Caco-2 (cell line): ENCODE measurements at regions not wholly inside any gene's neighbourhood (a gene's known extent, or its start where the extent isn't known, plus 50 kb on each side); places are given as distances from the start of the nearest gene placed in this dataset.

Experiments used
- BruUV-seq: library from RNA; stranded (reverse); fragments of 400-500 nt; replicated peaks from 2 replicates; lab custom pipeline; 2021; lab: Mats Ljungman, UMichigan
- CTCF ChIA-PET: fragments of 300-600 bp; sonication (Branson Sonifier 250); formaldehyde crosslinking; loops from one replicate; lab custom pipeline; 2022; ENCODE audit warnings: antibody characterized with exemption; lab: Charles Lee
- POLR2A ChIA-PET: fragments of 300-600 bp; sonication (Branson Sonifier 250); formaldehyde crosslinking; loops from one replicate; lab custom pipeline; 2022; ENCODE audit warnings: antibody characterized with exemption; lab: Charles Lee
- DNase-seq, 2 experiments: peaks; one replicate each; pipeline versions ENCODE4 v3.0.0 to v3.0.0-alpha.2; 2020 to 2022
- H3K27me3 ChIP-seq: replicated peaks from 2 replicates; pipeline ENCODE4 v1.6.0; 2011; ENCODE audit warnings: low read length; ENCODE audit not compliant: control insufficient read depth, insufficient read depth
- H3K36me3 ChIP-seq: 2 replicates; pipeline ENCODE4 v1.5.1; 2011; ENCODE audit warnings: low read length; ENCODE audit not compliant: control insufficient read depth, insufficient read depth
- H3K4me1 ChIP-seq: fragments of 250-450 bp; sonication (Bioruptor Pico); 2 replicates; pipeline ENCODE4 v1.5.1; 2020; ENCODE audit warnings: mild to moderate bottlenecking
- H3K4me3 ChIP-seq: 2 replicates; pipeline ENCODE4 v1.5.1; 2011; ENCODE audit warnings: low read depth, mild to moderate bottlenecking, control low read depth, low read length
- H3K9me3 ChIP-seq: fragments of 250-450 bp; sonication (Bioruptor Pico); 2 replicates; pipeline ENCODE4 v1.5.1; 2020; ENCODE audit warnings: mild to moderate bottlenecking, moderate library complexity
- H3K27ac Mint-ChIP-seq: one replicate; pipeline ENCODE4 v1.8.0; 2022; ENCODE audit warnings: mixed read lengths; ENCODE audit not compliant: unreplicated experiment
- H3K27me3 Mint-ChIP-seq: one replicate; pipeline ENCODE4 v1.8.0; 2022; ENCODE audit warnings: mixed read lengths; ENCODE audit not compliant: insufficient read depth, unreplicated experiment
- H3K36me3 Mint-ChIP-seq: one replicate; pipeline ENCODE4 v1.8.0; 2022; ENCODE audit warnings: mild to moderate bottlenecking, mixed read lengths; ENCODE audit not compliant: insufficient read depth, unreplicated experiment
- H3K4me1 Mint-ChIP-seq: one replicate; pipeline ENCODE4 v1.8.0; 2022; ENCODE audit warnings: low read depth, mixed read lengths; ENCODE audit not compliant: unreplicated experiment
- H3K4me3 Mint-ChIP-seq: one replicate; pipeline ENCODE4 v1.8.0; 2022; ENCODE audit warnings: mild to moderate bottlenecking, moderate library complexity, mixed read lengths; ENCODE audit not compliant: unreplicated experiment
- H3K9me3 Mint-ChIP-seq: one replicate; pipeline ENCODE4 v1.8.0; 2022; ENCODE audit warnings: mixed read lengths; ENCODE audit not compliant: unreplicated experiment
- CTCF ChIP-seq, 2 experiments: fragments of 200-600 bp in 1 of 2; IDR thresholded peaks; 1 replicate in 1 of 2; 2 replicates in 1 of 2; pipeline versions ENCODE4 v1.5.1 to v1.8.0; 2011 to 2022; ENCODE audit warnings: antibody characterized with exemption in 1 of 2, control low read depth in 1 of 2, inconsistent platforms in 1 of 2, low read depth in 1 of 2, low read length in 1 of 2, mild to moderate bottlenecking in 1 of 2, moderate library complexity in 1 of 2; ENCODE audit not compliant: insufficient read depth in 1 of 2, severe bottlenecking in 1 of 2, unreplicated experiment in 1 of 2
- intact Hi-C: fragments of 100-400 bp; cut with micrococcal nuclease; formaldehyde crosslinking; loops from one replicate; pipeline ENCODE4 v1.10.0; 2022; ENCODE audit not compliant: unreplicated experiment

- no peak for DNase-seq
- Mint-ChIP-seq H3K9me3 (peaks cover 10% of the 10 kb centered on the region), H3K36me3 (no peaks in the 10 kb centered on the region), H3K4me3 (no peak overlapping the region), H3K4me1 (no peaks in the 10 kb centered on the region), H3K27ac (no peak overlapping the region), H3K27me3 (no peaks in the 10 kb centered on the region)
- Histone ChIP-seq H3K36me3 (no peaks in the 10 kb centered on the region), H3K9me3 (peaks cover 5% of the 10 kb centered on the region; the same call in 1 of the 2 replicates), H3K27me3 (no peaks in the 10 kb centered on the region), H3K4me3 (no peak overlapping the region), H3K4me1 (no peaks in the 10 kb centered on the region)
- intact Hi-C loops, result no loop called here
- ChIA-PET CTCF (no interaction called here), POLR2A (no interaction called here)
- no peak for TF ChIP-seq CTCF (IDR thresholded peaks at IDR 0.05; ENCODE audit: insufficient read depth in 1 of 2, low read depth in 1 of 2, low read length in 1 of 2, severe bottlenecking in 1 of 2, unreplicated experiment in 1 of 2)
- no TSS peak for BruUV-seq
Observed at GRCh38 chr12:77768558-77768957, 62.1 kb upstream of the NAV3 start.

- H3K4me1 Mint-ChIP-seq, result no peaks in the 10 kb centered on the region
- Histone ChIP-seq H3K4me1 (no peaks in the 10 kb centered on the region), H3K9me3 (peaks cover 5% of the 10 kb centered on the region; the same call in 1 of the 2 replicates), H3K4me3 (no peak overlapping the region), H3K36me3 (no peaks in the 10 kb centered on the region), H3K27me3 (no peaks in the 10 kb centered on the region)
- H3K4me3 Mint-ChIP-seq, result no peak overlapping the region
- no peak for TF ChIP-seq CTCF (IDR thresholded peaks at IDR 0.05; ENCODE audit: insufficient read depth in 1 of 2, low read depth in 1 of 2, low read length in 1 of 2, severe bottlenecking in 1 of 2, unreplicated experiment in 1 of 2)
- no TSS peak for BruUV-seq
- intact Hi-C loops, result no loop called here
- no peaks in the 10 kb centered on the region for H3K27me3 Mint-ChIP-seq
- no peaks in the 10 kb centered on the region for H3K36me3 Mint-ChIP-seq
- DNase-seq, result no peak
- ChIA-PET POLR2A (no interaction called here), CTCF (no interaction called here)
- H3K9me3 Mint-ChIP-seq, result peaks cover 10% of the 10 kb centered on the region
- H3K27ac Mint-ChIP-seq, result no peak overlapping the region
Observed at GRCh38 chr12:77767756-77768343, 62.8 kb upstream of the NAV3 start.

GRCh38 chr12:77767335-77767734 lies 63.4 kb upstream of the NAV3 start:
- intact Hi-C loops, result no loop called here
- Mint-ChIP-seq H3K36me3 (no peaks in the 10 kb centered on the region), H3K27me3 (no peaks in the 10 kb centered on the region), H3K4me1 (no peaks in the 10 kb centered on the region), H3K27ac (no peak overlapping the region), H3K9me3 (peaks cover 10% of the 10 kb centered on the region), H3K4me3 (no peak overlapping the region)
- ChIA-PET CTCF (interaction anchor here (0.7 kb wide), 1 partner anchor 1109 kb away, joined by 6 read pairs; no protein-coding TSS in a partner anchor), POLR2A (no interaction called here)
- Histone ChIP-seq H3K9me3 (peaks cover 5% of the 10 kb centered on the region; the same call in 1 of the 2 replicates), H3K4me1 (no peaks in the 10 kb centered on the region), H3K27me3 (no peaks in the 10 kb centered on the region), H3K36me3 (no peaks in the 10 kb centered on the region), H3K4me3 (no peak overlapping the region)
- no peak for DNase-seq
- BruUV-seq, result no TSS peak
- no peak for TF ChIP-seq CTCF (IDR thresholded peaks at IDR 0.05; ENCODE audit: insufficient read depth in 1 of 2, low read depth in 1 of 2, low read length in 1 of 2, severe bottlenecking in 1 of 2, unreplicated experiment in 1 of 2)
